ENCODE measurements at regions not wholly inside any gene's neighbourhood (a gene's known extent, or its start where the extent isn't known, plus 50 kb on each side); places are given as distances from the start of the nearest gene placed in this dataset.

DNA sequence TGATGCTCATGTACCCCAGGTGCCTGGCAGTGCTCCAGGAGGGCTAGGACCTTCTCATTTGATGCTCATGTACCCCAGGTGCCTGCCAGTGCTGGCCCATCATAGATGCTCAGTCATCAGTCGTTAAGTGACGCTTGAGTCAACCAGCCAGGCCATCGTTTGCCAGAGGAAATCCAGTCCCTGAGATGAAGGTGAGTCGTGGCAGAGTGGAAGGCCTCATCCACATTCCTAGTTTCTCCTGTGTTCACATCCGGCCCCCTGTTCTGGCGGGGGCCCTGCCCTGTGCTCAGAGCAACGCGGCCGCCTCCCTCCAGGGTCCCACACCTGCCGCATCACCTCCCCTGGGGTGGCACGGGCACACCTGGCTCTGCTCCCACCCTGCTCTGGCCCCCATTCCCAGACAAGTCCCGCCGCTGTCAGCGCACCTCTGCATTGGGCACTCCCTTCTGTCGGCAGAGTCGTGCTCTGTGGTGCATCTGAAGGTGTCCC is 279.9 kb downstream of the BRD1 start:
- TF ChIP-seq, protein P1, sequence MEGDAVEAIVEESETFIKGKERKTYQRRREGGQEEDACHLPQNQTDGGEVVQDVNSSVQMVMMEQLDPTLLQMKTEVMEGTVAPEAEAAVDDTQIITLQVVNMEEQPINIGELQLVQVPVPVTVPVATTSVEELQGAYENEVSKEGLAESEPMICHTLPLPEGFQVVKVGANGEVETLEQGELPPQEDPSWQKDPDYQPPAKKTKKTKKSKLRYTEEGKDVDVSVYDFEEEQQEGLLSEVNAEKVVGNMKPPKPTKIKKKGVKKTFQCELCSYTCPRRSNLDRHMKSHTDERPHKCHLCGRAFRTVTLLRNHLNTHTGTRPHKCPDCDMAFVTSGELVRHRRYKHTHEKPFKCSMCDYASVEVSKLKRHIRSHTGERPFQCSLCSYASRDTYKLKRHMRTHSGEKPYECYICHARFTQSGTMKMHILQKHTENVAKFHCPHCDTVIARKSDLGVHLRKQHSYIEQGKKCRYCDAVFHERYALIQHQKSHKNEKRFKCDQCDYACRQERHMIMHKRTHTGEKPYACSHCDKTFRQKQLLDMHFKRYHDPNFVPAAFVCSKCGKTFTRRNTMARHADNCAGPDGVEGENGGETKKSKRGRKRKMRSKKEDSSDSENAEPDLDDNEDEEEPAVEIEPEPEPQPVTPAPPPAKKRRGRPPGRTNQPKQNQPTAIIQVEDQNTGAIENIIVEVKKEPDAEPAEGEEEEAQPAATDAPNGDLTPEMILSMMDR (IDR thresholded peaks at IDR 0.05; ENCODE audit: insufficient read depth, low read length, poor library complexity, severe bottlenecking) = no peak
- TF ChIP-seq EZH2phosphoT487 (conservative IDR thresholded peaks at IDR 0.05; ENCODE audit: low read length) = no peak
